Thymus (tissue), 11 donors: ENCODE measurements at regions not wholly inside any gene's neighbourhood (a gene's known extent, or its start where the extent isn't known, plus 50 kb on each side); places are given as distances from the start of the nearest gene placed in this dataset.

ENCODE experiments used
- DNase-seq, 9 donors: peaks; one replicate each; pipeline ENCODE4 v3.0.0-alpha.2; 2013; ENCODE audit warnings: low spot score in 9 of 9, low read depth in 6 of 9, missing footprints in 1 of 9
- H3K27ac ChIP-seq, 2 donors: one replicate each; pipeline ENCODE4 v1.5.1; 2013; ENCODE audit warnings: control low read depth in 1 of 2, low read depth in 1 of 2, low read length in 1 of 2, mild to moderate bottlenecking in 1 of 2, moderate library complexity in 1 of 2
- H3K27me3 ChIP-seq, 2 donors: one replicate each; pipeline ENCODE4 v1.5.1; 2013; ENCODE audit warnings: low read length in 1 of 2; ENCODE audit not compliant: control insufficient read depth in 2 of 2, insufficient read depth in 1 of 2
- H3K36me3 ChIP-seq, 2 donors: one replicate each; pipeline ENCODE4 v1.5.1; 2013; ENCODE audit warnings: low read length in 1 of 2, mild to moderate bottlenecking in 1 of 2, moderate library complexity in 1 of 2; ENCODE audit not compliant: control insufficient read depth in 2 of 2, insufficient read depth in 2 of 2
- H3K4me1 ChIP-seq, 2 donors: one replicate each; pipeline ENCODE4 v1.5.1; 2013; ENCODE audit warnings: low read length in 2 of 2; ENCODE audit not compliant: control insufficient read depth in 2 of 2, insufficient read depth in 2 of 2
- H3K4me3 ChIP-seq, 2 donors: one replicate each; pipeline ENCODE4 v1.5.1; 2013; ENCODE audit warnings: low read length in 2 of 2, control low read depth in 1 of 2, mild to moderate bottlenecking in 1 of 2
- H3K9me3 ChIP-seq, 2 donors: one replicate each; pipeline ENCODE4 v1.5.1; 2013; ENCODE audit warnings: low read length in 1 of 2, mild to moderate bottlenecking in 1 of 2; ENCODE audit not compliant: control insufficient read depth in 2 of 2, insufficient read depth in 1 of 2
- WGBS: extraction: QIAGEN DNeasy Blood & Tissue Kit; methylation state at CpG from one replicate; pipeline ENCODE4 v1.1.7; 2013; 5-methylcytosine and 5-hydroxymethylcytosine counted together
- donor health status: healthy.

GRCh38 chr3:176663837-176664831, 533.1 kb downstream of the TBL1XR1 start:
- H3K4me1 ChIP-seq, result no peaks in the 10 kb centered on the region
- 12% methylated on average over 8 of the region's 8 CpGs for WGBS
- no peak overlapping the region for H3K4me3 ChIP-seq
- H3K36me3 ChIP-seq, result no peaks in the 10 kb centered on the region
- peak in 2 of 9 donors; percentile 3 to 7 for DNase-seq
- no peaks in the 10 kb centered on the region for H3K9me3 ChIP-seq
- no peaks in the 10 kb centered on the region for H3K27me3 ChIP-seq
- H3K27ac ChIP-seq, result no peak overlapping the region

GRCh38 chr3:176663387-176663786, 533.9 kb downstream of the TBL1XR1 start:
- Histone ChIP-seq H3K4me3 (no peak overlapping the region), H3K27me3 (no peaks in the 10 kb centered on the region), H3K36me3 (no peaks in the 10 kb centered on the region), H3K4me1 (no peaks in the 10 kb centered on the region), H3K27ac (no peak overlapping the region), H3K9me3 (no peaks in the 10 kb centered on the region)
- 54% methylated on average over 1 of the region's 1 CpG for WGBS
- no peak for DNase-seq

GRCh38 chr3:176661432-176661964, 535.8 kb downstream of the TBL1XR1 start:
- WGBS, result 94% methylated on average over 2 of the region's 2 CpGs
- Histone ChIP-seq H3K36me3 (no peaks in the 10 kb centered on the region), H3K27me3 (no peaks in the 10 kb centered on the region), H3K4me1 (no peaks in the 10 kb centered on the region), H3K9me3 (no peaks in the 10 kb centered on the region), H3K27ac (no peak overlapping the region), H3K4me3 (no peak overlapping the region)
- no peak for DNase-seq

- Histone ChIP-seq H3K4me3 (no peak overlapping the region), H3K36me3 (no peaks in the 10 kb centered on the region), H3K27ac (no peak overlapping the region), H3K9me3 (no peaks in the 10 kb centered on the region), H3K4me1 (no peaks in the 10 kb centered on the region), H3K27me3 (no peaks in the 10 kb centered on the region)
- DNase-seq, result no peak
- WGBS, result 74% methylated on average over 5 of the region's 5 CpGs
Observed at GRCh38 chr3:176655404-176656094, 541.7 kb downstream of the TBL1XR1 start.

DNA sequence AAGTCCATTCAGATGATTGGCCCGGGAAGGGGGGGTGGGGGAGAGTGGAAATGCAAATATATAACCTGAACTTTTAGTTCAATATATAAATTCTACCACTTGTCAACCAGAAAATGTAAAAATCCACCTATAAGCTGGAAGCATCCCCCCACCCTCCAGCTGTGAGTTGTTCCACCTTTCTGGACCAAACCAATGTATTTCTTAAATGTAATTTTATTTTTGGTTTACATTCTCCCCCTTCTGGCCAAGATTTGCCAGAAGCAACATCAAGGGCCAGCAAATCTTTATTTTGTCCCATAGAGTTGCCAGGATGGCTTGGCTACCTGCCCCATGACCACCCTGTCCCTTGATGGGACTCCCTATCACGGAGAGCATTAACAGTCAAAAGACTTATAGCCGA, 545.7 kb downstream of the TBL1XR1 start:
- 93% methylated on average over 3 of the region's 3 CpGs for WGBS
- no peak for DNase-seq
- no peaks in the 10 kb centered on the region for H3K9me3 ChIP-seq

DNA sequence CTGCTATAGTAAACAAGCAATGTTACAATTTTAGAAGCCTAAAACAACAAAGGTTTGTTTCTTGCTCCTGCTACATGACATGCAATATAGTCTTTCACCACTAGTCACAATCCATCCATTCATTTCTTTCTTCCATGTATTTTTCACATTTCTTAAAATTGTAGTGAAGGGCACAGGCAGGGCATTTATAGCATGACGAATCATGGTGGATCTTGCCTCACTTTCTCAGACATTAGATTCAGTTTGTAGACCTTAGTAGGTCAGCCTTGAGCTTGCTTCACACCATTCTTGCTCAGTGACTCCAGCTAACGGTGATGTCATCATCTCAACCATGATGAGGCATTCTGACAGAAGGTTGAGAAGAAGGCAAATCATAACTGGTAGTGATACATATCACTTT, 546.8 kb downstream of the TBL1XR1 start:
- Histone ChIP-seq H3K9me3 (no peaks in the 10 kb centered on the region), H3K27me3 (no peaks in the 10 kb centered on the region), H3K27ac (no peak overlapping the region), H3K4me1 (no peaks in the 10 kb centered on the region), H3K36me3 (no peaks in the 10 kb centered on the region), H3K4me3 (no peak overlapping the region)
- no peak for DNase-seq
- WGBS, result 48% methylated on average over 2 of the region's 2 CpGs

More for the DNA sequence above, 545.7 kb downstream of the TBL1XR1 start:
- H3K27ac ChIP-seq, result no peak overlapping the region
- H3K36me3 ChIP-seq, result no peaks in the 10 kb centered on the region
- H3K27me3 ChIP-seq, result no peaks in the 10 kb centered on the region
- H3K4me3 ChIP-seq, result no peak overlapping the region
- no peaks in the 10 kb centered on the region for H3K4me1 ChIP-seq

DNA sequence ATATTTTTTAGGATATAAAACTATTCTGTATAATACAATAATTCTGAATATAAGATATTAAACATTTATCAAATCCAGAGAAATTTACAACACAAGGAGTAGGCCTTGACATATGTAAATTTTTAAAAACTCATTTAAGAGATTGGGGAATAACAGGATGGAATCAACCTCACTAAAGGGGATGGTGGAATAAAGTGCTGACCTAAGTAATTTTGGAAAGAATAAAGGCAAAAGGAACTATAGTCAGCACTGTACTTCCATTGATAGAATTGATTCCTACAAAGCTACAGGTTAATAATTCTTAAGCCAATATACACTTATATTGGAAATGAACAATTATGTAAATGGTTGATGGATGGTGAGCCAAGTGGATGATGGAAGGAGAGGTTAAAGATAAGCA, 549.3 kb downstream of the TBL1XR1 start:
- Histone ChIP-seq H3K4me1 (no peaks in the 10 kb centered on the region), H3K27ac (no peak overlapping the region), H3K27me3 (no peaks in the 10 kb centered on the region), H3K9me3 (no peaks in the 10 kb centered on the region), H3K36me3 (no peaks in the 10 kb centered on the region), H3K4me3 (no peak overlapping the region)
- DNase-seq, result no peak

DNA sequence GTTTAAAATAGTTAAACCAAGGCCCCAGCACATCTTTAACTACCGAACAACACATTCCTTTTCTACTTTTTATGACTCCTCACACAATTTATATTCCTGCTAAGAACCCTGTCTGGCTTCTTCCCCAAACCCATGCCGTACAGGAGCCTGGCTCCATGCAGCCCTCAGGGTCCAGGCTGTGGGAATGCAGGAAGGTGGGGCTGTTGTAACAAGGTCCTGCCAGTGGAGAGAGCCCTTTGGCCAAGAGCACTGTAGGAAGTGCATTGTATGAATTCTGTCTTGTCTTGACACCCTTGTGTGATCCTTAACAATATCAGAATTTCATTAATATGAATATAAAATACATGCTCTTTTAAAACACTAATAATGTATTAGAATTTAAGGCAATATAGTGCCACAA, 563.8 kb downstream of the TBL1XR1 start:
- no peak overlapping the region for H3K27ac ChIP-seq
- no peaks in the 10 kb centered on the region for H3K4me1 ChIP-seq
- no peaks in the 10 kb centered on the region for H3K36me3 ChIP-seq
- H3K27me3 ChIP-seq, result no peaks in the 10 kb centered on the region
- H3K4me3 ChIP-seq, result no peak overlapping the region
- 82% methylated on average over 2 of the region's 2 CpGs for WGBS
- no peaks in the 10 kb centered on the region for H3K9me3 ChIP-seq
- DNase-seq, result no peak

GRCh38 chr3:176632925-176633324, 564.4 kb downstream of the TBL1XR1 start:
- Histone ChIP-seq H3K27ac (no peak overlapping the region), H3K9me3 (no peaks in the 10 kb centered on the region), H3K27me3 (no peaks in the 10 kb centered on the region), H3K4me1 (no peaks in the 10 kb centered on the region), H3K36me3 (no peaks in the 10 kb centered on the region), H3K4me3 (no peak overlapping the region)
- no peak for DNase-seq
- WGBS, result 93% methylated on average over 6 of the region's 6 CpGs
